ENCODE measurements at regions not wholly inside any gene's neighbourhood (a gene's known extent, or its start where the extent isn't known, plus 50 kb on each side); places are given as distances from the start of the nearest gene placed in this dataset.

DNA sequence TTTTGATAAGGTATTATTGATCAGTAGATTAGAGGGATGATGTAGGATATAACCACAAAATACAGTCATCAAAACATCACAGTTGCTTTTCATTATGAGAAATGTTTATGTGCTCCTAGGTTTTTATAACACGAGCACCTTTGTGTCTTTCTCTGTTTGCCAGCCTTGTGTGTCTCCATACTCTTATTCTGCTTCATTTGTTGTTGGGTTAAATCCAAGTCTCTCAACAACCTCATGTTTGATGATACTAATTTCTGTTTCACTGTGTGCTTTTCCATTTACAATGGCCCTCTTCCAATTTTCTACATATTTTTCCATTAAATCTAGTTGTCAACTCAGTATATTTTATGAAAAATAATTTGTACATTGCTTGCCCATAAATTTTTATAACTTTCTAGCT, 107.7 kb upstream of the POU2AF2 start:
- TF ChIP-seq PRDM15 (CRISPR knock-in tag; IDR thresholded peaks at IDR 0.05) = no peak
- no peak for TF ChIP-seq ZNF396 (CRISPR knock-in tag; IDR thresholded peaks at IDR 0.05; ENCODE audit: borderline replicate concordance)
- no peak for TF ChIP-seq NFYB (CRISPR knock-in tag; conservative IDR thresholded peaks at IDR 0.05; ENCODE audit: low read depth)
- TF ChIP-seq GABPB1 (CRISPR knock-in tag; IDR thresholded peaks at IDR 0.05) = no peak
- TF ChIP-seq, protein P1, sequence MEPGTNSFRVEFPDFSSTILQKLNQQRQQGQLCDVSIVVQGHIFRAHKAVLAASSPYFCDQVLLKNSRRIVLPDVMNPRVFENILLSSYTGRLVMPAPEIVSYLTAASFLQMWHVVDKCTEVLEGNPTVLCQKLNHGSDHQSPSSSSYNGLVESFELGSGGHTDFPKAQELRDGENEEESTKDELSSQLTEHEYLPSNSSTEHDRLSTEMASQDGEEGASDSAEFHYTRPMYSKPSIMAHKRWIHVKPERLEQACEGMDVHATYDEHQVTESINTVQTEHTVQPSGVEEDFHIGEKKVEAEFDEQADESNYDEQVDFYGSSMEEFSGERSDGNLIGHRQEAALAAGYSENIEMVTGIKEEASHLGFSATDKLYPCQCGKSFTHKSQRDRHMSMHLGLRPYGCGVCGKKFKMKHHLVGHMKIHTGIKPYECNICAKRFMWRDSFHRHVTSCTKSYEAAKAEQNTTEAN (CRISPR knock-in tag; IDR thresholded peaks at IDR 0.05) = no peak
- TF ChIP-seq, protein P2, sequence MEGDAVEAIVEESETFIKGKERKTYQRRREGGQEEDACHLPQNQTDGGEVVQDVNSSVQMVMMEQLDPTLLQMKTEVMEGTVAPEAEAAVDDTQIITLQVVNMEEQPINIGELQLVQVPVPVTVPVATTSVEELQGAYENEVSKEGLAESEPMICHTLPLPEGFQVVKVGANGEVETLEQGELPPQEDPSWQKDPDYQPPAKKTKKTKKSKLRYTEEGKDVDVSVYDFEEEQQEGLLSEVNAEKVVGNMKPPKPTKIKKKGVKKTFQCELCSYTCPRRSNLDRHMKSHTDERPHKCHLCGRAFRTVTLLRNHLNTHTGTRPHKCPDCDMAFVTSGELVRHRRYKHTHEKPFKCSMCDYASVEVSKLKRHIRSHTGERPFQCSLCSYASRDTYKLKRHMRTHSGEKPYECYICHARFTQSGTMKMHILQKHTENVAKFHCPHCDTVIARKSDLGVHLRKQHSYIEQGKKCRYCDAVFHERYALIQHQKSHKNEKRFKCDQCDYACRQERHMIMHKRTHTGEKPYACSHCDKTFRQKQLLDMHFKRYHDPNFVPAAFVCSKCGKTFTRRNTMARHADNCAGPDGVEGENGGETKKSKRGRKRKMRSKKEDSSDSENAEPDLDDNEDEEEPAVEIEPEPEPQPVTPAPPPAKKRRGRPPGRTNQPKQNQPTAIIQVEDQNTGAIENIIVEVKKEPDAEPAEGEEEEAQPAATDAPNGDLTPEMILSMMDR (IDR thresholded peaks at IDR 0.05) = no peak
- TF ChIP-seq, protein P3, sequence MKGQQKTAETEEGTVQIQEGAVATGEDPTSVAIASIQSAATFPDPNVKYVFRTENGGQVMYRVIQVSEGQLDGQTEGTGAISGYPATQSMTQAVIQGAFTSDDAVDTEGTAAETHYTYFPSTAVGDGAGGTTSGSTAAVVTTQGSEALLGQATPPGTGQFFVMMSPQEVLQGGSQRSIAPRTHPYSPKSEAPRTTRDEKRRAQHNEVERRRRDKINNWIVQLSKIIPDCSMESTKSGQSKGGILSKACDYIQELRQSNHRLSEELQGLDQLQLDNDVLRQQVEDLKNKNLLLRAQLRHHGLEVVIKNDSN (CRISPR knock-in tag; IDR thresholded peaks at IDR 0.05) = no peak
- TF ChIP-seq ELF4 (CRISPR knock-in tag; IDR thresholded peaks at IDR 0.05; ENCODE audit: low read depth) = no peak
- no peak for TF ChIP-seq MYBL2 (CRISPR knock-in tag; IDR thresholded peaks at IDR 0.05)
- TF ChIP-seq, protein P4, sequence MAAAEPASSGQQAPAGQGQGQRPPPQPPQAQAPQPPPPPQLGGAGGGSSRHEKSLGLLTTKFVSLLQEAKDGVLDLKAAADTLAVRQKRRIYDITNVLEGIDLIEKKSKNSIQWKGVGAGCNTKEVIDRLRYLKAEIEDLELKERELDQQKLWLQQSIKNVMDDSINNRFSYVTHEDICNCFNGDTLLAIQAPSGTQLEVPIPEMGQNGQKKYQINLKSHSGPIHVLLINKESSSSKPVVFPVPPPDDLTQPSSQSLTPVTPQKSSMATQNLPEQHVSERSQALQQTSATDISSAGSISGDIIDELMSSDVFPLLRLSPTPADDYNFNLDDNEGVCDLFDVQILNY (CRISPR knock-in tag; IDR thresholded peaks at IDR 0.05) = no peak
